ENCODE measurements at regions not wholly inside any gene's neighbourhood (a gene's known extent, or its start where the extent isn't known, plus 50 kb on each side); places are given as distances from the start of the nearest gene placed in this dataset.

GRCh38 chr9:78664370-78664769, 367.4 kb downstream of the PSAT1 start:
- TF ChIP-seq FOSL2 (IDR thresholded peaks at IDR 0.05): no peak
- no peak for TF ChIP-seq FOSL2 (CRISPR knock-in tag; IDR thresholded peaks at IDR 0.05)
- TF ChIP-seq ZSCAN20 (CRISPR knock-in tag; IDR thresholded peaks at IDR 0.05): no peak
- TF ChIP-seq CTCF (IDR thresholded peaks at IDR 0.05): no peak
- no peak for TF ChIP-seq POLR2A (IDR thresholded peaks at IDR 0.05; ENCODE audit: low read length)
- no peak for TF ChIP-seq ELK1 (IDR thresholded peaks at IDR 0.05; ENCODE audit: low read depth, low read length)
- TF ChIP-seq MAFK (IDR thresholded peaks at IDR 0.05; ENCODE audit: partially characterized antibody): no peak
- TF ChIP-seq ESRRA (IDR thresholded peaks at IDR 0.05; ENCODE audit: borderline replicate concordance, low read length): no peak
